ENCODE measurements at regions not wholly inside any gene's neighbourhood (a gene's known extent, or its start where the extent isn't known, plus 50 kb on each side); places are given as distances from the start of the nearest gene placed in this dataset.

DNA sequence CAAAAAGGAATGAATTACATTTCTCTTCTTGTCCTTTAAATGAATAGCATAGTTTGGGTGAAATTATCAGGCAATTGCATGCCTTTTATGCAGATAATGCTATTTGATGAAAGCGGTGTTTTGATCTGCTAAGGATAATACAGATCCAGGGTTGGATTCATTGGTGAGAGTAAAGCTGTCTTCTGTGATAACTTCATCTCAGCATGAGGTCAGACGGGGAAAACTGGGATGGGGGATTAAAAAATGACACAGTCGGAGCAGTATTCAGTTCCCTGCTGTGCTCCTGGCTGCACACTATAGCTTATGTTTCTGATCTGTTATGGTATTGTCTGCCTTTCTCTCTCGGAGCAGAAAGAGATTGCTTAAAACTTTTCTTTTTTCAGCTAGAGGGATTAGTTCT is 105.9 kb upstream of the TENM3 start:
- Histone ChIP-seq H4K20me1 (ENCODE audit: insufficient read depth) (no peaks in the 10 kb centered on the region), H3K9ac (ENCODE audit: low read length) (no peak overlapping the region), H3K79me2 (ENCODE audit: insufficient read depth, low read length) (no peaks in the 10 kb centered on the region), H3K27ac (ENCODE audit: low read depth, low read length) (no peak overlapping the region), H3K9me3 (ENCODE audit: control insufficient read depth in 1 of 2, insufficient read depth in 1 of 2, low read depth in 1 of 2, low read length in 2 of 2) (no peaks in the 10 kb centered on the region), H2AFZ (ENCODE audit: low read depth, low read length, poor library complexity, severe bottlenecking) (no peak overlapping the region), H3K27me3 (ENCODE audit: insufficient read depth, low read length) (peaks cover 19% of the 10 kb centered on the region; the same call in 1 of the 2 replicates), H3K4me2 (ENCODE audit: low read length) (no peak overlapping the region), H3K9me2 (ENCODE audit: insufficient read depth) (no peaks in the 10 kb centered on the region), H3K4me3 (replicated peaks in 1 of 2; ENCODE audit: low read depth in 1 of 2, low read length in 2 of 2) (no peak overlapping the region), H3K36me3 (ENCODE audit: control insufficient read depth in 1 of 2, insufficient read depth in 2 of 2, low read length in 2 of 2) (no peaks in the 10 kb centered on the region), H3K4me1 (ENCODE audit: control insufficient read depth in 1 of 2, insufficient read depth in 2 of 2, low read length in 2 of 2) (no peaks in the 10 kb centered on the region)
- TF ChIP-seq SP1 (IDR thresholded peaks at IDR 0.05; ENCODE audit: low read depth) (no peak), EZH2phosphoT487 (IDR thresholded peaks at IDR 0.05; ENCODE audit: borderline replicate concordance) (no peak), EGR1 (IDR thresholded peaks at IDR 0.05; ENCODE audit: low read depth) (no peak), ZFX (IDR thresholded peaks at IDR 0.05) (no peak), RAD21 (IDR thresholded peaks at IDR 0.05; ENCODE audit: low read depth) (no peak), ELF1 (IDR thresholded peaks at IDR 0.05; ENCODE audit: borderline replicate concordance, low read depth) (no peak), JUND (IDR thresholded peaks at IDR 0.05) (no peak), FOSL1 (IDR thresholded peaks at IDR 0.05; ENCODE audit: low read depth) (no peak), SIN3A (IDR thresholded peaks at IDR 0.05; ENCODE audit: low read depth) (no peak), CBX3 (IDR thresholded peaks at IDR 0.05; ENCODE audit: low read depth) (no peak), POLR2A (IDR thresholded peaks at IDR 0.05; ENCODE audit: borderline replicate concordance, extremely low read depth, insufficient read depth, insufficient read length) (no peak), SRF (IDR thresholded peaks at IDR 0.05; ENCODE audit: low read depth) (no peak), YY1 (IDR thresholded peaks at IDR 0.05; ENCODE audit: extremely low read depth, insufficient replicate concordance, low read depth, low read length) (no peak), TCF7L2 (IDR thresholded peaks at IDR 0.05; ENCODE audit: borderline replicate concordance, extremely low read depth, insufficient read depth, insufficient read length) (no peak)
- TF ChIP-seq, protein P1, sequence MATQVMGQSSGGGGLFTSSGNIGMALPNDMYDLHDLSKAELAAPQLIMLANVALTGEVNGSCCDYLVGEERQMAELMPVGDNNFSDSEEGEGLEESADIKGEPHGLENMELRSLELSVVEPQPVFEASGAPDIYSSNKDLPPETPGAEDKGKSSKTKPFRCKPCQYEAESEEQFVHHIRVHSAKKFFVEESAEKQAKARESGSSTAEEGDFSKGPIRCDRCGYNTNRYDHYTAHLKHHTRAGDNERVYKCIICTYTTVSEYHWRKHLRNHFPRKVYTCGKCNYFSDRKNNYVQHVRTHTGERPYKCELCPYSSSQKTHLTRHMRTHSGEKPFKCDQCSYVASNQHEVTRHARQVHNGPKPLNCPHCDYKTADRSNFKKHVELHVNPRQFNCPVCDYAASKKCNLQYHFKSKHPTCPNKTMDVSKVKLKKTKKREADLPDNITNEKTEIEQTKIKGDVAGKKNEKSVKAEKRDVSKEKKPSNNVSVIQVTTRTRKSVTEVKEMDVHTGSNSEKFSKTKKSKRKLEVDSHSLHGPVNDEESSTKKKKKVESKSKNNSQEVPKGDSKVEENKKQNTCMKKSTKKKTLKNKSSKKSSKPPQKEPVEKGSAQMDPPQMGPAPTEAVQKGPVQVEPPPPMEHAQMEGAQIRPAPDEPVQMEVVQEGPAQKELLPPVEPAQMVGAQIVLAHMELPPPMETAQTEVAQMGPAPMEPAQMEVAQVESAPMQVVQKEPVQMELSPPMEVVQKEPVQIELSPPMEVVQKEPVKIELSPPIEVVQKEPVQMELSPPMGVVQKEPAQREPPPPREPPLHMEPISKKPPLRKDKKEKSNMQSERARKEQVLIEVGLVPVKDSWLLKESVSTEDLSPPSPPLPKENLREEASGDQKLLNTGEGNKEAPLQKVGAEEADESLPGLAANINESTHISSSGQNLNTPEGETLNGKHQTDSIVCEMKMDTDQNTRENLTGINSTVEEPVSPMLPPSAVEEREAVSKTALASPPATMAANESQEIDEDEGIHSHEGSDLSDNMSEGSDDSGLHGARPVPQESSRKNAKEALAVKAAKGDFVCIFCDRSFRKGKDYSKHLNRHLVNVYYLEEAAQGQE (IDR thresholded peaks at IDR 0.05; ENCODE audit: low read depth): no peak
- TF ChIP-seq, protein P2, sequence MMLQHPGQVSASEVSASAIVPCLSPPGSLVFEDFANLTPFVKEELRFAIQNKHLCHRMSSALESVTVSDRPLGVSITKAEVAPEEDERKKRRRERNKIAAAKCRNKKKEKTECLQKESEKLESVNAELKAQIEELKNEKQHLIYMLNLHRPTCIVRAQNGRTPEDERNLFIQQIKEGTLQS (IDR thresholded peaks at IDR 0.05): no peak
- TF ChIP-seq, protein P3, sequence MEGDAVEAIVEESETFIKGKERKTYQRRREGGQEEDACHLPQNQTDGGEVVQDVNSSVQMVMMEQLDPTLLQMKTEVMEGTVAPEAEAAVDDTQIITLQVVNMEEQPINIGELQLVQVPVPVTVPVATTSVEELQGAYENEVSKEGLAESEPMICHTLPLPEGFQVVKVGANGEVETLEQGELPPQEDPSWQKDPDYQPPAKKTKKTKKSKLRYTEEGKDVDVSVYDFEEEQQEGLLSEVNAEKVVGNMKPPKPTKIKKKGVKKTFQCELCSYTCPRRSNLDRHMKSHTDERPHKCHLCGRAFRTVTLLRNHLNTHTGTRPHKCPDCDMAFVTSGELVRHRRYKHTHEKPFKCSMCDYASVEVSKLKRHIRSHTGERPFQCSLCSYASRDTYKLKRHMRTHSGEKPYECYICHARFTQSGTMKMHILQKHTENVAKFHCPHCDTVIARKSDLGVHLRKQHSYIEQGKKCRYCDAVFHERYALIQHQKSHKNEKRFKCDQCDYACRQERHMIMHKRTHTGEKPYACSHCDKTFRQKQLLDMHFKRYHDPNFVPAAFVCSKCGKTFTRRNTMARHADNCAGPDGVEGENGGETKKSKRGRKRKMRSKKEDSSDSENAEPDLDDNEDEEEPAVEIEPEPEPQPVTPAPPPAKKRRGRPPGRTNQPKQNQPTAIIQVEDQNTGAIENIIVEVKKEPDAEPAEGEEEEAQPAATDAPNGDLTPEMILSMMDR (IDR thresholded peaks at IDR 0.05 in 2 of 3, conservative IDR thresholded peaks at IDR 0.05 in 1 of 3; ENCODE audit: borderline replicate concordance in 1 of 3, insufficient read depth in 1 of 3, low read depth in 2 of 3, low read length in 2 of 3): no peak
- TF ChIP-seq, protein P4, sequence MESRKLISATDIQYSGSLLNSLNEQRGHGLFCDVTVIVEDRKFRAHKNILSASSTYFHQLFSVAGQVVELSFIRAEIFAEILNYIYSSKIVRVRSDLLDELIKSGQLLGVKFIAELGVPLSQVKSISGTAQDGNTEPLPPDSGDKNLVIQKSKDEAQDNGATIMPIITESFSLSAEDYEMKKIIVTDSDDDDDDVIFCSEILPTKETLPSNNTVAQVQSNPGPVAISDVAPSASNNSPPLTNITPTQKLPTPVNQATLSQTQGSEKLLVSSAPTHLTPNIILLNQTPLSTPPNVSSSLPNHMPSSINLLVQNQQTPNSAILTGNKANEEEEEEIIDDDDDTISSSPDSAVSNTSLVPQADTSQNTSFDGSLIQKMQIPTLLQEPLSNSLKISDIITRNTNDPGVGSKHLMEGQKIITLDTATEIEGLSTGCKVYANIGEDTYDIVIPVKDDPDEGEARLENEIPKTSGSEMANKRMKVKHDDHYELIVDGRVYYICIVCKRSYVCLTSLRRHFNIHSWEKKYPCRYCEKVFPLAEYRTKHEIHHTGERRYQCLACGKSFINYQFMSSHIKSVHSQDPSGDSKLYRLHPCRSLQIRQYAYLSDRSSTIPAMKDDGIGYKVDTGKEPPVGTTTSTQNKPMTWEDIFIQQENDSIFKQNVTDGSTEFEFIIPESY (IDR thresholded peaks at IDR 0.05; ENCODE audit: extremely low read depth, insufficient replicate concordance, low read length): no peak
- CTCF ChIA-PET: no interaction called here
- intact Hi-C loops (cut with micrococcal nuclease): no loop called here
- RAD21 ChIA-PET (ENCODE audit: low non-redundant PET in 1 of 2, low total read pairs in 2 of 2, uncharacterized antibody in 2 of 2, unreplicated experiment in 2 of 2): no interaction called here
- no peak for DNase-seq (ENCODE audit: low read depth, low spot score)
- BruUV-seq (replicated peaks): no TSS peak
- ATAC-seq: no peak
- POLR2A ChIA-PET: no interaction called here

All from HCT116 (cell line).